ENCODE measurements at regions not wholly inside any gene's neighbourhood (a gene's known extent, or its start where the extent isn't known, plus 50 kb on each side); places are given as distances from the start of the nearest gene placed in this dataset.

GRCh38 chr1:79469139-79469538 lies 462.6 kb upstream of the ADGRL4 start:
- H3K4me3 ChIP-seq (replicated peaks; ENCODE audit: insufficient read depth, low read length): no peak overlapping the region
- no peaks in the 10 kb centered on the region for H3K27me3 ChIP-seq (ENCODE audit: insufficient read depth, poor library complexity, severe bottlenecking)
- no peak overlapping the region for H3K27ac ChIP-seq (replicated peaks)
- no peak for DNase-seq (ENCODE audit: low read depth in 1 of 2, low spot score in 1 of 2)
- TF ChIP-seq POLR2AphosphoS5 (IDR thresholded peaks at IDR 0.05; ENCODE audit: low read depth) (no peak), GABPA (IDR thresholded peaks at IDR 0.05; ENCODE audit: low read depth) (no peak), CTCF (IDR thresholded peaks at IDR 0.05; ENCODE audit: insufficient read depth, low read length) (no peak), SPI1 (IDR thresholded peaks at IDR 0.05; ENCODE audit: borderline replicate concordance, low read depth) (no peak), REST (IDR thresholded peaks at IDR 0.05; ENCODE audit: insufficient replicate concordance, low read depth) (no peak)

GRCh38 chr1:79460773-79461436 lies 454.4 kb upstream of the ADGRL4 start:
- no peak for DNase-seq (ENCODE audit: low read depth in 1 of 2, low spot score in 1 of 2)
- TF ChIP-seq CTCF (IDR thresholded peaks at IDR 0.05; ENCODE audit: insufficient read depth, low read length): no peak
- no peak for TF ChIP-seq POLR2AphosphoS5 (IDR thresholded peaks at IDR 0.05; ENCODE audit: low read depth)
- TF ChIP-seq REST (IDR thresholded peaks at IDR 0.05; ENCODE audit: insufficient replicate concordance, low read depth): no peak
- TF ChIP-seq GABPA (IDR thresholded peaks at IDR 0.05; ENCODE audit: low read depth): no peak
- no peak for TF ChIP-seq SPI1 (IDR thresholded peaks at IDR 0.05; ENCODE audit: borderline replicate concordance, low read depth)
- Histone ChIP-seq H3K27ac (replicated peaks) (no peak overlapping the region), H3K4me3 (replicated peaks; ENCODE audit: insufficient read depth, low read length) (no peak overlapping the region), H3K27me3 (ENCODE audit: insufficient read depth, poor library complexity, severe bottlenecking) (no peaks in the 10 kb centered on the region)

- Histone ChIP-seq H3K27me3 (ENCODE audit: insufficient read depth, poor library complexity, severe bottlenecking) (no peaks in the 10 kb centered on the region), H3K27ac (replicated peaks) (no peak overlapping the region), H3K4me3 (replicated peaks; ENCODE audit: insufficient read depth, low read length) (no peak overlapping the region)
- DNase-seq (ENCODE audit: low read depth in 1 of 2, low spot score in 1 of 2): no peak
- TF ChIP-seq CTCF (IDR thresholded peaks at IDR 0.05; ENCODE audit: insufficient read depth, low read length): no peak
- no peak for TF ChIP-seq GABPA (IDR thresholded peaks at IDR 0.05; ENCODE audit: low read depth)
- TF ChIP-seq SPI1 (IDR thresholded peaks at IDR 0.05; ENCODE audit: borderline replicate concordance, low read depth): peak; percentile 70
- no peak for TF ChIP-seq POLR2AphosphoS5 (IDR thresholded peaks at IDR 0.05; ENCODE audit: low read depth)
These were observed 451.2 kb upstream of the ADGRL4 start for GRCh38 chr1:79457562-79458224.
